ENCODE measurements at regions not wholly inside any gene's neighbourhood (a gene's known extent, or its start where the extent isn't known, plus 50 kb on each side); places are given as distances from the start of the nearest gene placed in this dataset.

DNA sequence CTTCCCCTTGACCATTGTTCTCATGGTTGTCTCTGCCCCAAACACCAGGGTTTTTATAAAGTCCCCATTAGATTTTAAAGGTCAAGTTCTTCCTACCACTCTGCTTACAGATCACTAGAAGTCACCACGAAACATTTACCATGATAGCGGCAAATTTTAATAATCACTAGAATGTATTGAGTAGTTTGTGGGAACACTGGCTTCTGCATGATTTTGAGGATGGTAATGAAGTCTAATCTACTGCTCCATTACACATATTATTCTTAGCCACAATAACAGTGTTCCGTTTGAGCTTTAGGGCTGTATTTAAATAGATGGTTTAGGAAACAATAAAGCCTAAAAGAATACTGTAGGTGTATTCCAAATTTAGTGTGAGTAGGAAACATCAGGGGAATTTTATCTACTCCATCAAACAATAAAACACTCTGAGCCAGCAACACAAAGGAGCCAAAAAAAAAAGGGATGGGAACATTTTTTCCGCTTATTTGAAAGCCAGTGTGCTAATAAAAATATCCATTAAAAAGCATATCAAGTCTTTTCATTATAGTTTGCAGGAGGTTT is 49.7 kb downstream of the KLF12 start:
- no peak for DNase-seq (ENCODE audit: low read depth)

DNA sequence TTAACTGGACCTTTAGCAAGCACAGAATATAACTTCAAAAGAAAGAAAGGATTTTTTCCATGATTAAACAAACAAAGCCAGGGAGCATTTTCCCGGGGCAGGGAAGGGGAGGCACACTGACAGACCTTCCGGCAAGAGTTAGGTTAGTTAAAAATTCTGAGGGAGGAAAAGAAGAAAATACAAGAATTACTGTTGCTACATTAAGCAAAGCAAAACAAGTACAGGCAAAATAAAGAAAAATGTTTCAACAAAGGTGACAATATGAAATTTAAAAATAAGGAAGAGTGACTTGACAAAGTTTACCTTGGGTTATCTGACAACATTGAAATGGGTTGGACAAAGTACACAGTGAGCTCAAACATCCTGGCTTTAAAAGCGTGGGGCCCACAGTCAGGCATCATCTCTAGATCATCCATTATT is 51.5 kb downstream of the KLF12 start:
- DNase-seq (ENCODE audit: low read depth), result no peak

DNA sequence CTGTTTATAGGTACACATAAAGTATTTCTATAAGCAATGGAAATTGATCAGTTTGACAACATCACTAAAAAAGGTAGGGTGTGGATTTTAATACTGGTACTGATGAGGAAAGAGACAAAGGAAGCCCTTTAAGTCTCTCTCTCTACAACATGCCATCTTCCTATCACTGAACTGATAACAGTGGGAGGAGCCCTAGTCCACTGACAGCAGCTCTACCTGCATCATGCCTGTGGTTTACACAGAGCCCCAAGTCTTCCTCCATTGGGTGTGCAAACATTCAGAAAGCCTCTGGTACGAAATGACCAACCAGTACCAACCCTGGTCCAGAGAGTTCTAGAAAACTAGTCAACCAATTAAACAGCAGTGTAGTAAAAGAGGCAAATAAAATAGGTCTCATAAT is 53.4 kb downstream of the KLF12 start:
- no peak for DNase-seq (ENCODE audit: low read depth)

DNA sequence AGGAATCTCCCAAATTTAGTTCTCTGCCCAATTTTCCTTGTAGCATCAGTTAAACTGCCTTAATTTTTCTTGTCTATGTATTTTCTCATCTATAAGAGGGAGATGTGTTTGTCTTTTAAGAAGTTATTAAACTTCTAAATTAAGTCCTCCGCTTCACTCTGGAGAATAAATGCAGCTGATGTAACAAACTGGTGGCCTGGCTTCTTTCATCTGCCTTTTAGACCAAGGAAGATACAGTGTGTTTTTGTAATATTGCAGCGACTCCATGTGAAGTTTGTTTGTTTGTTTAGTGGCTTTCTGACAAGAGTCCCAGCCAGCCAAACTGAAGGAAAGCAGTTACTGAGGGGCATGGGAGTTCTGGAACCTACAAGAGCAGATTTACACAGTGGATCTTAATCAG is 56.4 kb downstream of the KLF12 start:
- no peak for DNase-seq (ENCODE audit: low read depth)

DNA sequence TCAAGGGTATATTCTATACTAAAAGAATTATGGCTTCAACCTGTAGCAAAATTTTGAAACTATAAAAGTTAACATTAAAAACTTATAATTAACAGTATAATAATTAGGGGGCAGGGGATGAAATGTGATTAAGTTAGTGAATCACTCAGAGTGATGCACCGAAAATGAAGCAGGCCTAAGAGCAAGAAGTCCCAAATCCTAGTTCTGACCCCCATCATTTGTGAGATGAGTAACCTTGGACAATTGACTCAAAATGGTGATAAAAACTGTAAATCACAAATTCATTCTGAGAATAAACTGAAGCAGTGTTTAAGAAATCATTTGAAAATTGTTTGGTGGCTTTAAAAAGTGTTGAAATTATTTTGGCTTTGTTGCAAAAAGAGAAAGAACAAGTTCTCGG is 56.8 kb downstream of the KLF12 start:
- DNase-seq (ENCODE audit: low read depth), result no peak

DNA sequence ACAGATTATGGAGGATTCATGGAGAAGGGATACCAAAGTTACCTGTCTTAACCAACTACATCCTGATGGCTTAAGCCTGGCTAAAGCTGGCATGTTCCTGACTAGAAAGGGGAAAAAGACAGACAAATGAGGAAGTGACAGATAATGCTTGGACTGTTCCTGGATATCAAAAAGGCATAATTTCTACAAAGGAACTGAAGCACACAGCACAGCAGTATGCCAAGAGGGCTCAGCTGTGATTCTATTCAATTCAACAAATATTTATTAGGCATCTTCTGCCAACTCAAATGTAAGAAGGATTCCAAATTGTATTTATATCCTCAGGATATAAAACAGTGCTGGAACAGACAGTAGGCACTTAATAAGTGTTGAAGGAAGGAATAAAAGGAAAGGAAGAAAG is 59.5 kb downstream of the KLF12 start:
- DNase-seq (ENCODE audit: low read depth), result no peak

DNA sequence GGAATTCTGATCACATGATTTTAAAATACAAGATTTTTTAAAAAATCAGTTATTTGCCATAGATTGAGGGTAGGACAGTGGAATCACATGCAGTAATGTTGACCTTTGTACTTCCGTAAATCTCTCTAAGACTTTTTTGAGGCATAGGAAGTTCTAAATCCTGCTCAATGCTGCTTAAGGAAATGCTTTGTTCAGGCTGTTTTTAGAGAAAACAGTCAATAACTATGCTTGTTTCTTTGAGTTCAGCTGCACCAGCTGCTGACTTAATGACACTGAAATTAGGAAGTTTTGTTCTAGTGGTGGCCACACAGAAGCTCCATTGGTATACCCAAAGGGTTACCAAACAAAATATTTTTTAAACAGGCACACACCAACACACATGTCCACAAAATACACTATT is 60.9 kb downstream of the KLF12 start:
- no peak for DNase-seq (ENCODE audit: low read depth)

DNA sequence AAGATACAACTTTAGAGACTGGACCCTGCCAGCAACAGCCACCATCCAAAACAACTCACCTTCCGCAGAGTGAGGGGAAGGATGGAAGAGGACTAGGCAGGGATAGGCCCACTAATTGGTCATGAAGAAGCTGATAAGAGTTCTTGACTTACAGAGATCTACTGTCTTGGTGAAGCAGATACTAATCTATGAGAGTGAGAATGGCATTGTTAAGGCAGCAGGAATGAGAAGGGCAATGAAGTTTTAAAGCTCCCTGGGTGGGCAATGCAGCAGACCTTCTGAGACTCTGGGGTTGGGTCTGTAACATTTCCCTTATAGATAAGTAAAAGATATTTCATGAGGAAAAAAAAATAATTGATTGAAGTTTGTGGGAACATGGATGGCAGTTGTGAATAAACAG is 63.7 kb downstream of the KLF12 start:
- no peak for DNase-seq (ENCODE audit: low read depth)

DNA sequence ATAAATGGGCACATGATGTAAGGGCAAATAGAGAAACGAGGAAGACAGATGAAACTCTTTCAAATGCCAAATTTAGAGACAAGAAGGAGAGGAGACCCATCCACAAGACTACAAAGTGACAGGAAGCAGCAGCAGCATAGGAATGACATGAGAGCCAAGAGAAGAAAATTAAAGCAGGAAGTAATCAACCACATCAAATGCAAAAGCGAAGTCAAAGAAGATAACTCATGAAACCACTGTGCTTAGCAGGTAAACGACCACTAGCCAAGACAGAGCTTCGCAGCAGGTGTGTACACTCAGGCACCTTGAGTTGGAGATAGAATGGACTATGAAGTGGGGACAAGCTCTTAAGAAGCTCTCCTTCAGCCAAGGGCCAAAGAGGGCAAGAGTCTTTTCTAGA is 64.1 kb downstream of the KLF12 start:
- no peak for DNase-seq (ENCODE audit: low read depth)

DNA sequence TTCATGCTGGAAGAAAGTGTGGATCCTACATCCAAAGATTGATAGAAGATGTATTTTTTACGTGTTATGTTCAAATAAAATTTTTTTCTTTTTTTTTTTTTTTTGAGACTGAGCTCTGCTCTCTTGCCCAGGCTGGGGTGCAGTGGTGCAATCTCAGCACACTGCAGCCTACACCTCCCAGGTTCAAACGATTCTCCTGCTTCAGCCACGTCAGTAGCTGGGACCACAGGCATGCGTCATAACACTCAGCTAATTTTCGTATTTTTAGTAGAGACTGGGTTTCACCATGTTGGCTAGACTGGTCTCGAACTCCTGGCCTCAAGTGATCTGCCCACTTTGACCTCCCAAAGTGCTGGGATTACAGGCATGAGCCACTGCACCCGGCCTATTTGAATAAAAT is 65.7 kb downstream of the KLF12 start:
- DNase-seq (ENCODE audit: low read depth), result no peak

DNA sequence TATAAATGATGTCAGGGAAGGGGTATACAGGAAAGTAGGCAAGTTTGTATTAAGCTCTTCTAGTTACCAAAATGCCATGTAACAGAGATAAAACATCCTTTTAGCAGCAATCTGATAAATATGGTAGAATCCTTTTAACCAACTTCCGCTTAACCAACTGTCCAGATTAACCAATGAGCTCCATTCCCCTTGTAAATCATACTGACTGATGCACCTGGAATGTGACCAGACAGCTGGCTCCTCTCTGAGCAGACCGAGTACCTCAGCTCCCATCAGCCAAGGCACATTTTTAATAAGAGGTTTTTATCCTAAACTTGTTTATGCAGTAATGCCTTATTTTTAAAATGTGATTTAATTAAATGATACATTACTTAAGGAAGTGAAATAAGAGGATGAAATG is 66.4 kb downstream of the KLF12 start:
- DNase-seq (ENCODE audit: low read depth), result no peak

DNA sequence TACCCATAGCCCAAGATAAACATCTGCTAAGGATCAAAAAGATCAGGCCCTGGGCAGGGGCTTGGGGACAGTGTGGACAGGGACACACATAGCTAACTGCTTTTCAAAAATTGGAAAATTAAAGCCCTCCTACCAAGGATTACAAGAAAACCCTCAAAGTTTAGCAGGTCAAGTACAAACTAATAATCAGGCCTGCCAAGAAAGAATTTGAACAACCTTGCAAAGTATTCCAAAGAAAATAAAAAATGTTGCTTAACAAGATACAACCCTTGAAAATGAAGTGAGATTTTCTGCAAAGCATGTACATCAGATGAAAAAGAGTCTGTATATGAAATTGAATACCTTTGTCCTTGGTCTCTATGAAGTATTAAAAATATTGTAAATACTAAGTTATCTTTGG is 67.3 kb downstream of the KLF12 start:
- DNase-seq (ENCODE audit: low read depth), result no peak

DNA sequence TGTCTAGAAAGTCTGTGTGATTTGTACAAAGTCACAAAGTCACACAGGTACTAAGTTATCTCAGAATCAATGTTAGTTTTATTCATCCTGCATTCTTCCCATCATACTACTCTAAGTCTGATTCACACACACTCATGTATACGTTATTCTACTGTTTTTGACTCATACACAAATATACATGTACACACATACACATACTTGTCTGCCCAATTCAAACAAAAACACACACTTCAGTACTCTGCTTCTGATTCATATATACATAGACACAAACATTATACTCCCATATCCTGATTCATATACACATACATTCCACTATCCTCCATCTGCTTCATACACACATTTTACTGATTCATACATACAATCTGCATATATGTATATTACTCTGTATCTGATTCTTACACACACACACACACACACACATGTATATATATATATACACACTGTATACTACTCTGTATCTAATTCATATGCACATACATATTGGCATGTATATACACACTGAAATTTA is 69.3 kb downstream of the KLF12 start:
- no peak for DNase-seq (ENCODE audit: low read depth)

DNA sequence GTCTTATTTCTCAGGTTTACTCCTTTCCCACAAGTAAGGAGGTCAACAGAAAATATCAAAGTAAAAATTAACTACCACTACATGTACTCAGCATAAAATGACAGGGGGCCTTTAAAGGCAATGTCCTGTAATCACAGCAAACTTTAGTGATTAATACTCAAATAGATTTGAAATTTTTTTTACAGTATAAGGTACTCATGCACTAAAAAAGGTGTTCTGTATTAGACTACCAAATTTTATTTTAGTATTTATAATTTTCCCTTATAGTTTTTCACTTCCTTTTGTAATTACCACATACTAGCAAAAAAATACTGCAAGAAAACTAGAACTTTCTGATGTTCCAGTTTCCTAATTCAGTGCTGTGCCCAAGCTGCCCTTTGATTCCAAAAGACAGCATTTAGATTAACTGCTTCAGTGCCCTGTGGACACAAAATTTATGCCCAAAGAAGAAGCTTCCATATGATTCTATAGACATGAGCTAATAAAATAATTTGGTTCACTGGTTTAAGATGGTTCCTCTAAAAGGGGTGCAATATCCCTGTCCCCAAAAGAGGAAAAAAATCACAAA is 70.6 kb downstream of the KLF12 start:
- no peak for DNase-seq (ENCODE audit: low read depth)

DNA sequence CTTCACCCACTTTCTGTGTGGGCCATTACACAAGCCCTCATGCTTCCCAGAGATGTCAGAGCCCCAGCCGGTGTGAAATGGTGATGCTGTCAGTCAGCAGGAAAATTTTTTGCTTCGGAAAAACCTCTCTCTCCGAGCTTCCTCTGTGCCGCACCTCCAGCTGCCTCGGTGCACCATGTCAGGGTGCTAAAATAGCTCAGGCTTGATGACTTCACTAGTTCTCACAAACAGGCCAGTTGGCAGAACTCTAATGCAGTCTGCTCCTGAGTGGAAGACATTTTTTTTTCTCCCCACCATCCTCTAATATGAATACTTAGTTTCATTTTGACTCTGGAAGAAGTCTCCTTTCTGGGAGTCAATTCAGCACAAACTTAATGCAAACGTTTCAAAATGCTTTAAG is 71.3 kb downstream of the KLF12 start:
- no peak for DNase-seq (ENCODE audit: low read depth)

DNA sequence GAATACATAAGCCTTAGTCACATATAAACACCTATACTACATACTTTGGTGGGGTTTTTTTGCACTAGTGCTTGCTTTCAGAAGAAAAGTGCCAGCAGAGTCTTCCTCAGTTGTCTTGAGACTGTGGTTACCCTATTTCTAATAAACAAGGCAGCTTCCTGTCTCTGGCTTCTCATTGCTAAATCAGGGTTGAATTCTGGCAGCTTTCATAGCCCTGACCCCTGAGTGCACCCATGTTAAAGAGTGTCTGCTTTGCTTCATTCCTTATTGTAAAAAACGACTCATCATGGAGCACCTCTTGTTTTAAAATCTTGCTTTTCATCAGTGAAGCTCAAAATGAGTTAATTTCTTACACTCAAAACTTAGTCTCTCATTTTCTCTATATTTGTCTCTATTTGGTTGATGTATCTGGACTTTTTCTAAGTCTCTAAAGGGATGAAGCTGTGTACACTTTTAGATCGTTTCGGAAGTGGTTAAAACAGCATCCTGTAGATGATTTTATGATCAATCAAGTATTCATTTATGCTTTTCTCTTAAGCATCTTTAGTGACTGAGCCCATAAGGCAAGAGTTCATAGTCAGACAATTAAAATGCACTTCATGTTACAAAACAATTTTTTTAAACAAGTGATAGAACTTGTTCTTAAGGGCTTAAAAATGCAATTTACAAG is 72.1 kb downstream of the KLF12 start:
- no peak for DNase-seq (ENCODE audit: low read depth)

DNA sequence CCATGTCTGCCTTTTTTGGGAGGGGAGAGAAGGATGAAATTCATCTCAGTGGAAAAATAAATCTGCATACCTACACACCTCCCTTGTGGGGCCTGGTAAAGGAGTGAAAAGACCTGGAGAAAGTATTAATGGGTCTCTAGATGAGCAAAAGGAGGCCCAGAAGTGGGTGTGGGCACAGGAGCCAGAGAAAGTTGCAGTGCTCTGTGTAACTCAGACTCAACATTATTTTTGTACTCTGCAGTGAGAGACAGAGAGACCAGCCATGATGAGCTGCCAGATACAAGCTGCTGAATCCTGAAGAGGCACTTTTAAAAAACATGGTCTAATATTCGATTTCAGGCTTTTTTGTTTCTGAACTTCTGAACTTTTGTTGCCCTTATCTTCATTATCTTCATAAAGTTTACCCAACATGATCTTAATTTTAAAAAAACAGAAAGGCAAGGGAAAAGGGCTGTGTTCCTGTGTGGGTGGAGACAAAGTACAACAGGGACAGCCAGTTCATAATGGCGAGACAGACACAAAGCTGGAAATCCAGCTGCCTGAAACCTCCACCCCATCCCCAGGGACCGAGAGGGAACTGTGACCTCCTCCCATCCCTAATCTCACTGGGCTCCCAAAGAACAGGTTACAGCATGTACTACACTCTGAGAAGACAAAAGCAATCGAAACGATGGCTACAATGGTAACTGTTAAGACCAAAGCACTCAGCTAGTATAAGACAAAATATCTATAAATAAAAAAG is 77.2 kb downstream of the KLF12 start:
- no peak for DNase-seq (ENCODE audit: low read depth)

DNA sequence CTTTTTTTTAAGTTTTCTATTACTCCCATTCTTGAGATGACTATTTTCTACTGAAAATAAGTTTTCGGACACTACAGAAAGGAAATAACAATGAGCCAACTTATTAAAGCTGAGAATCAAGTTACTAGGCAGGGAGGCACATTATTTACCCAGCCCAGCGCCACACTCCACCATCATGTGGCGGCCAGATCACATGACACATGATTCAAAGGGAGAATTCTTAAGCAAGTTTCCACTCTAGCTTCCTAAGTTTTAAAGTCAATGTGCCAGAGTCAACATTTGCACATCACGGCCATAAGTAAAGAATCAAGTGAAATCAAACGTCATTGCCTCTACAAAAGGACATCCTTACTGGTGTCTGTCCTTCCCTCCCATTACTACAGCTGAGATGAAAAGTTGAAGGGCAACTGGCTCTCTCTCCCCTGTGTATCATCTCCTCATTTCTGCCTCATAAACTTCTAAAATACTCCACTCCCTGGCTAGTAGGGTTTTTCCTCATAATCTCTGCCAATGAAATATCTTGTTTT is 81.7 kb downstream of the KLF12 start:
- DNase-seq (ENCODE audit: low read depth), result no peak

DNA sequence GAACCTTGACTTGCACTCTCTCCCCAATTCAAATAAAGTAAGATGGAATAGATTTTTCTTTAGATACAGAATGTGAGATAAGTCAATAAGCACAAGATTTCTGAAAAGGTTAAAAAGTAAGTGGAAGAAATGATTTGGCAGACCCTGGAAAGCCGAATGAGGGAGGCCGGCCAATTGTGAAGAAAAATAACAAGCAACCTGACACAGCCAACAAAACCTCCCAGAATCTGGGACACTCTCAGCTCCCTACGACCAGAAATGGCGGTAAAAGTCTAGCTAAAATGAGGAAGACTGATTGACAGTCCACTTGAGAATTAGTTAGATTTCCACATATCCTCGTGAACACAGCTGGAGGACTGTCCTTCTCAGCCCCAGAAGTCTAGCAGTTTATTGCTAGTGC is 85.4 kb downstream of the KLF12 start:
- no peak for DNase-seq (ENCODE audit: low read depth)

DNA sequence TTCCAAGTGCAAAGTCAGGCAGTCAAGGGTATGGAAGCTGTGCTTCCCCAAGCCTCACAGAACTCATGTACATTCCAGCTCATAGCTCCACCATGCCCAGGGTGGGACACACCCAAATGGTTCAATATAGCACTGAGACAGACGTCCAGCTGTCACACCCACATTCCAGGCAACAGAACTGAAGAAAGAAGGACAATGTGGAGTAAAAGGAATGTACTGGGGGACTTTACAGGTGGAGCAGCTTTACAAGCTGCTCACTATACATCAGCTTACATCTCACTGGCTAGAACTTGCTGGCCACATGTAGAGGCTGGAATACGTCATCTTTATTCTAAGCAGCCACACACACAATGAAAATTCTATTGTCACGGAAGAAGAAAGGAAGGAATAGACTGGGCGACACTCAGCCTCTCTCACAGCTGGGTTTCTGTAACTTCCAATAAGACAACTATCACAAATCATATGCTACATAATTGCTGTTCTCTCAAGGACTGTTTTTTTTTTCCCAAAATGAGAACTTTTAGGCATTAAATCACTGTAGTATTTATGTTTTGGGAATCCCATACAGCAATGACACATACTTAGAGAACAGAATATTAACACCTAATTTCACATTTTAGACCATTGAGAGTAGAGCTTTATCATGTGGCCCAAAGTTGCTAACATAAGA is 86.1 kb downstream of the KLF12 start:
- DNase-seq (ENCODE audit: low read depth), result no peak

DNA sequence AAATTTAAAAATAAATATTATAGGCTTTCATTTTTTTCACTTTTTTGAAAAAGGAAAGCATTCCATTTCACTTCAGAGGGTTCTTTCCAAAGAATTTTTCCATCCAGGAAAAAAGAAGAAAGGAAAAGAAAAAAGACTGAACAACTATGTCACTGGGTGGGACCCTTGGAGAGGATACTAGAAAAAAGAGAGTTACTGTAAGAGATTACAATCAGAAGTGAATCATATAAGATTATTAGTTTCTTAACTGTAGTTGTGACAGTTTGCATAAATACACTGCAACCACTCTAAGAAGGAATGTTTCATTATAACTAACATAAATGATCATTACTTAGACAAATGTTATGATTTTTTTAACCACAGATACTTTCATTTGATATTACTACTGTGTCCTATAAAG is 87.8 kb downstream of the KLF12 start:
- no peak for DNase-seq (ENCODE audit: low read depth)

DNA sequence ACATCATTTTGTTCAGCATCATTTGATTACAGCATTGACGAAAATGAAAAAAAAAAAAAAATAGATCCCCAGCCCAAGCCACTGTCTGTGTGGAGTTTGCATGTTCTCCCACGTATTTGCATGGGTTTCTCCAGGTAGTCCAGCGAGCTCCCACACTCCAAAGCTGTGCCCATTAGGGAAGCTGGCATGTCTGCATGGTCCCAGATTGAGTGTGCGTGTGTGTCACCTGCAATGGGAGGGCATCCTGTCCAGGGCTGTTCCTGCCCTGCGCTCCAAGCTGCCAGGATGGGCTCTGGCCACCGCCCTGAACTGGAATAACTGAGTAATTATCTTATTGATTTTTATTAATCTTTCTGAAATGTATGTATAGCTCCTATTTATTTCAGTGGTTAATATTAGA is 88.6 kb downstream of the KLF12 start:
- DNase-seq (ENCODE audit: low read depth), result no peak
